ENCODE measurements at regions not wholly inside any gene's neighbourhood (a gene's known extent, or its start where the extent isn't known, plus 50 kb on each side); places are given as distances from the start of the nearest gene placed in this dataset.

DNA sequence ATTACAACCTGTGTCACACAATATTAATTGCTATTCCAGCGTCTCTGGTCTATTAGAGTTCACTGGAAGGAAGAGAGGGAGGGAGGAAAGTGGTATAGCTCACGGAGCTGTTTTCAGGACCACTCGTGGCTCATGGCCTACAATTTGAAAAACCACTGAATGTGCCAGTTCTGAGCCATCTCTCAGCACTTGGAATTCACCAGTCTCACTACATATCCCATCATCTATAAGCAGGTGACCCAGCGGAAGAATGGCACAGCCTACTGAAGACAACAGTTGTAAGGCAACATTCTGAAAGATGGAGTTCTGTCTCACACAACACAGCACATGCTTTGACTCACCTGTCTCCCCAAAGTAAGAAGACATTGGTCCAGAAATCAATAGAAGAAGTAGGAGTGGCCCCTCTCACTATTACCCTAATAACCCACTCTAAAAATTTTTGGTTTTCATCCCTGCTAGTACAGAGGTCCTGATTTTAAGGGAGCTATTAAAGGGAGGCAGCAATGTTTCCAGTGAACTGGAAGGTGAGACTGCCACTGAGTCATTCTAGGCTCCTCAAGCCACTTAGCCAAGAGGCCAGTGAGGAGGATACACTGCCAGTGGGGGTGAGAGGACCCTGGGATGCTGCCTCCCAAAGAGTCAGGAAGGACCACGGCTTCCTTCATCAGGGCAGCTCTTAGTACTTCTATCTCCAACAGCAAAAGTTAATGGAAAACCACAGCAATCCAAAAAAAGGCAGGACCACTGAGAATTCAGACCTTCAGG lies 50.0 kb upstream of the DOCK9 start:
- Histone ChIP-seq H3K27ac (ENCODE audit: insufficient read depth, low read length, poor library complexity, severe bottlenecking) (no peak overlapping the region), H3K4me1 (ENCODE audit: control insufficient read depth, insufficient read depth, low read length, poor library complexity, severe bottlenecking) (no peaks in the 10 kb centered on the region), H3K36me3 (ENCODE audit: control insufficient read depth, insufficient read depth, low read length) (no peaks in the 10 kb centered on the region), H3K9me3 (ENCODE audit: control insufficient read depth in 2 of 2, low read length in 2 of 2) (peaks cover 0 to 4% of the 10 kb centered on the region in 2 experiments), H3K4me3 (ENCODE audit: low read depth, low read length) (no peak overlapping the region), H3K27me3 (ENCODE audit: control insufficient read depth, insufficient read depth, low read length) (no peaks in the 10 kb centered on the region)
- DNase-seq (no peak), ATAC-seq (ENCODE audit: low read depth in 2 of 2) (no peak)
- Mint-ChIP-seq H3K4me1 (peaks cover 19 to 65% (median 45%) of the 10 kb centered on the region in 4 donors), H3K27me3 (no peaks in the 10 kb centered on the region), H3K36me3 (peaks cover 7% of the 10 kb centered on the region), H3K4me3 (no peak overlapping the region), H3K27ac (peak overlapping the region in 2 of 3 donors; percentile 13 to 44), H3K9me3 (peaks cover 0 to 5% (median 0%) of the 10 kb centered on the region in 7 donors)

DNA sequence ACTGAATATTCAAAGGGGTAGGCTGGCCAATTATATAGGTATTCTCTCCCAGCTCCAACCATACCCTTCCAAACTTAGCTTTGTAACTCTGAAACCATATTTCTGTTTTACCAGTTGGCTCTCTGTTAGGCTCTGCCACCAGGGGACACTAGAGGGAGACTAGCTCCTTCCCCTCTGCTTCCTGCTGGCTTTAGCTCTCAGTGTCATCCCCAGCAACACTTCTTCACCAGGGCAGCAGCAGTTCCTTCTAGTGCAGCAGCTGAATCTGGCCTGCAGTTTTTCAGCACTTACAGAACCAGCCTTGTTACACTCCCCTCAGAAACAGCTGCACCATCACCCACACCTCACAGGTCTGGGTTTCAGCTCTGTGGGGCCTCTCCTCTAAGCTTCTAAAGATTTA lies 51.0 kb upstream of the DOCK9 start:
- DNase-seq, result peak in 2 of 3 donors; percentile 49 to 67
- peak; percentile 43 to 68 for ATAC-seq (ENCODE audit: low read depth in 2 of 2)
- Histone ChIP-seq H3K4me1 (ENCODE audit: control insufficient read depth, insufficient read depth, low read length, poor library complexity, severe bottlenecking) (no peaks in the 10 kb centered on the region), H3K4me3 (ENCODE audit: low read depth, low read length) (no peak overlapping the region), H3K27ac (ENCODE audit: insufficient read depth, low read length, poor library complexity, severe bottlenecking) (no peak overlapping the region), H3K9me3 (ENCODE audit: control insufficient read depth in 2 of 2, low read length in 2 of 2) (peaks cover 0 to 4% of the 10 kb centered on the region in 2 experiments), H3K36me3 (ENCODE audit: control insufficient read depth, insufficient read depth, low read length) (no peaks in the 10 kb centered on the region), H3K27me3 (ENCODE audit: control insufficient read depth, insufficient read depth, low read length) (no peaks in the 10 kb centered on the region)
- H3K36me3 Mint-ChIP-seq, result peaks cover 7% of the 10 kb centered on the region
- H3K27me3 Mint-ChIP-seq, result no peaks in the 10 kb centered on the region
- H3K27ac Mint-ChIP-seq, result peak overlapping the region in 2 of 3 donors; percentile 13 to 51
- peak overlapping the region in 1 of 4 donors; percentile 53 for H3K4me3 Mint-ChIP-seq
- H3K4me1 Mint-ChIP-seq, result peaks cover 19 to 68% (median 47%) of the 10 kb centered on the region in 4 donors
- peaks cover 0 to 5% (median 1%) of the 10 kb centered on the region in 7 donors for H3K9me3 Mint-ChIP-seq

- peak overlapping the region in 1 of 3 donors; percentile 61 for H3K27ac Mint-ChIP-seq
- peaks cover 0 to 4% of the 10 kb centered on the region in 2 experiments for H3K9me3 ChIP-seq (ENCODE audit: control insufficient read depth in 2 of 2, low read length in 2 of 2)
- H3K4me1 Mint-ChIP-seq, result peaks cover 19 to 66% (median 47%) of the 10 kb centered on the region in 4 donors
- DNase-seq (no peak), ATAC-seq (ENCODE audit: low read depth in 2 of 2) (no peak)
- H3K36me3 ChIP-seq (ENCODE audit: control insufficient read depth, insufficient read depth, low read length), result no peaks in the 10 kb centered on the region
- H3K27me3 ChIP-seq (ENCODE audit: control insufficient read depth, insufficient read depth, low read length), result no peaks in the 10 kb centered on the region
- H3K4me1 ChIP-seq (ENCODE audit: control insufficient read depth, insufficient read depth, low read length, poor library complexity, severe bottlenecking), result no peaks in the 10 kb centered on the region
- H3K9me3 Mint-ChIP-seq, result peaks cover 0 to 5% (median 1%) of the 10 kb centered on the region in 7 donors
- no peak overlapping the region for H3K4me3 ChIP-seq (ENCODE audit: low read depth, low read length)
- H3K27ac ChIP-seq (ENCODE audit: insufficient read depth, low read length, poor library complexity, severe bottlenecking), result no peak overlapping the region
- H3K4me3 Mint-ChIP-seq, result no peak overlapping the region
- peaks cover 7% of the 10 kb centered on the region for H3K36me3 Mint-ChIP-seq
- H3K27me3 Mint-ChIP-seq, result no peaks in the 10 kb centered on the region
Observed at GRCh38 chr13:99029576-99029975, 51.7 kb upstream of the DOCK9 start.

DNA sequence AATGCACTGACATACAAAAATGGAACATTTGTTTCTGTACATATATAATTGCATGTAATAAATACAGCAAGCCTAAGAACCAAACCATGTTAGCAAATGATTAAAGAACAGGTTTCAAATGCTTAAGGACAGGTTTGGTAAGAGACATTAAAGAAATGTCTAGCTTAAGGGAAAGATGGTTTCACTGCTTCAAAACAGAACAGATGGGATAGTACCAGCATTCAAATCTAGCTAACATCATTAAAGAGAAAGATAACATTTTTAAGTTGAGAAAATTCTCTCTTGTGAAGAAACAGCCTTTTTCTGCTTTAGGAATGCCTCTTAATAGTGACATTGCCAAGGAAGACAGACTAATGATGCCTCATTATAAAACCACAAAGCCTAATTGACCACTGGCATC lies 52.5 kb upstream of the DOCK9 start:
- Mint-ChIP-seq H3K4me3 (no peak overlapping the region), H3K27ac (peak overlapping the region in 2 of 3 donors; percentile 32 to 61), H3K27me3 (no peaks in the 10 kb centered on the region), H3K9me3 (peaks cover 0 to 5% (median 1%) of the 10 kb centered on the region in 7 donors), H3K4me1 (peaks cover 19 to 60% (median 41%) of the 10 kb centered on the region in 4 donors), H3K36me3 (peaks cover 7% of the 10 kb centered on the region)
- no peak for ATAC-seq (ENCODE audit: low read depth in 2 of 2)
- peaks cover 1% of the 10 kb centered on the region for H3K36me3 ChIP-seq (ENCODE audit: control insufficient read depth, insufficient read depth, low read length)
- no peak overlapping the region for H3K4me3 ChIP-seq (ENCODE audit: low read depth, low read length)
- H3K27me3 ChIP-seq (ENCODE audit: control insufficient read depth, insufficient read depth, low read length), result no peaks in the 10 kb centered on the region
- no peak overlapping the region for H3K27ac ChIP-seq (ENCODE audit: insufficient read depth, low read length, poor library complexity, severe bottlenecking)
- H3K4me1 ChIP-seq (ENCODE audit: control insufficient read depth, insufficient read depth, low read length, poor library complexity, severe bottlenecking), result no peaks in the 10 kb centered on the region
- DNase-seq, result no peak
- H3K9me3 ChIP-seq (ENCODE audit: control insufficient read depth in 2 of 2, low read length in 2 of 2), result peaks cover 0 to 4% of the 10 kb centered on the region in 2 experiments

DNA sequence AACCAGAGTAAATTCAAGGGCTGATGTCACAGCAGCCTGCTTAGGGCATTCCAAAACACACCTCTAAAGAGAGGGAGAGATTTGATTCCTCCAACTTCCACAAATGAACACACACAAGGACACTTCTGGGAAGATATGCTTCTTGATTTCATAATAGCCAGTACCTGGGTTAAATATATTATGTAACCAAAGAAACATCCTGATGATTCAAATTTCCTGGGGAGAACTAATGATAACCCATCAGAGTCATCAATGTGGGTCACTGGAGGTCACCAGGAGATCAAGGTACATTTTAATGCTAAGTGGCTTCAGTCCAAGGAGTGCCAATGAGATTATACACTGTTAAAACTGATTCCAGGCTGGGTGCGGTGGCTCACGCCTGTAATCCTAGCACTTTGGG lies 54.0 kb upstream of the DOCK9 start:
- Histone ChIP-seq H3K36me3 (ENCODE audit: control insufficient read depth, insufficient read depth, low read length) (peaks cover 2% of the 10 kb centered on the region), H3K27me3 (ENCODE audit: control insufficient read depth, insufficient read depth, low read length) (no peaks in the 10 kb centered on the region), H3K27ac (ENCODE audit: insufficient read depth, low read length, poor library complexity, severe bottlenecking) (no peak overlapping the region), H3K9me3 (ENCODE audit: control insufficient read depth in 2 of 2, low read length in 2 of 2) (peaks cover 0 to 4% of the 10 kb centered on the region in 2 experiments), H3K4me1 (ENCODE audit: control insufficient read depth, insufficient read depth, low read length, poor library complexity, severe bottlenecking) (no peaks in the 10 kb centered on the region), H3K4me3 (ENCODE audit: low read depth, low read length) (no peak overlapping the region)
- H3K27me3 Mint-ChIP-seq, result no peaks in the 10 kb centered on the region
- H3K36me3 Mint-ChIP-seq, result peaks cover 10% of the 10 kb centered on the region
- peaks cover 0 to 6% (median 1%) of the 10 kb centered on the region in 7 donors for H3K9me3 Mint-ChIP-seq
- no peak for DNase-seq
- no peak overlapping the region for H3K4me3 Mint-ChIP-seq
- peak overlapping the region in 1 of 3 donors; percentile 39 for H3K27ac Mint-ChIP-seq
- peaks cover 19 to 48% (median 27%) of the 10 kb centered on the region in 4 donors for H3K4me1 Mint-ChIP-seq
- ATAC-seq (ENCODE audit: low read depth in 2 of 2), result no peak

GRCh38 chr13:99033814-99034213 lies 56.0 kb upstream of the DOCK9 start:
- no peaks in the 10 kb centered on the region for H3K27me3 ChIP-seq (ENCODE audit: control insufficient read depth, insufficient read depth, low read length)
- Mint-ChIP-seq H3K27ac (peak overlapping the region in 2 of 3 donors; percentile 52 to 83), H3K9me3 (peaks cover 0 to 6% (median 1%) of the 10 kb centered on the region in 7 donors), H3K4me1 (peaks cover 7 to 34% (median 23%) of the 10 kb centered on the region in 4 donors), H3K27me3 (no peaks in the 10 kb centered on the region), H3K36me3 (peaks cover 3% of the 10 kb centered on the region), H3K4me3 (no peak overlapping the region)
- no peak overlapping the region for H3K4me3 ChIP-seq (ENCODE audit: low read depth, low read length)
- H3K4me1 ChIP-seq (ENCODE audit: control insufficient read depth, insufficient read depth, low read length, poor library complexity, severe bottlenecking), result no peaks in the 10 kb centered on the region
- H3K27ac ChIP-seq (ENCODE audit: insufficient read depth, low read length, poor library complexity, severe bottlenecking), result no peak overlapping the region
- ATAC-seq (ENCODE audit: low read depth in 2 of 2) (no peak), DNase-seq (peak in 2 of 3 donors; percentile 33)
- peaks cover 2% of the 10 kb centered on the region for H3K36me3 ChIP-seq (ENCODE audit: control insufficient read depth, insufficient read depth, low read length)
- peaks cover 0 to 3% of the 10 kb centered on the region in 2 experiments for H3K9me3 ChIP-seq (ENCODE audit: control insufficient read depth in 2 of 2, low read length in 2 of 2)

DNA sequence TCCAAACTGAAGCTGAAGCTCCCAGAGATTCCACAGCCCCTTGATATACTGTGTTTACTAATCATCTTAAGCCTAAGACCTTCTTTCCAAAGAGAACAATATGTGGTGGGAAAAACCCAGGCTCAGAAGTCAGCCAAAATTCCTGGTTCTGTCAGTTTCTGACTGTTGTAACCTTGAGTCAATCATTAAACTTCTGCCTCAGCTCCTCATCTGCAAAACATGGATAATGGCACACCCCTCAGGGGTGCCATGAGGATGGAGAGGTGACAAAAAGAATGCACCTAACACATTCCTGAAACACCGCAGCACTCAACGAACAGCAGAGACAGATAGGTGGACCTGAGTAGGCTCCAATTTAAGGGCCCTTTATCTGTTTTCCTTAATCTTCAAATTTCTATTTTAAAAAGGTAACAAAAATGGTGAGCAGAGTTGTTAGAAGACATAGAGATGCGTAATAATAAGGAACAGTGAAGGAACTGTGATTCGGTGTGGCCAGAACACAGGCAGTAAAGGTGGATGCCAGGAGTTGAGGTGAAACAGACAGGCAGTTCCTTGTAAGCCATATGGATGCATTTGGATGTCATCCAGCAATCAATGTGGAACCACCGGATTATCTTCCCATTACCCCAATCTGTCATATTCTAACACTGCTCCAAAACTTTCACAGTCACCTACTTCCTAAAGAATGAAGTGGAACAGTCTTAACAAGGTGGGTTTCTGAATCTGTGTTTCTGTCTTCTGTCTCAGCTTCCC lies 56.6 kb upstream of the DOCK9 start:
- no peaks in the 10 kb centered on the region for H3K9me3 ChIP-seq (ENCODE audit: control insufficient read depth in 2 of 2, low read length in 2 of 2)
- H3K36me3 ChIP-seq (ENCODE audit: control insufficient read depth, insufficient read depth, low read length), result peaks cover 2% of the 10 kb centered on the region
- Mint-ChIP-seq H3K4me1 (peaks cover 6 to 29% (median 23%) of the 10 kb centered on the region in 4 donors), H3K27ac (peak overlapping the region in 2 of 3 donors; percentile 52 to 83), H3K4me3 (no peak overlapping the region), H3K9me3 (peaks cover 0 to 3% (median 0%) of the 10 kb centered on the region in 7 donors), H3K36me3 (peaks cover 3% of the 10 kb centered on the region), H3K27me3 (no peaks in the 10 kb centered on the region)
- DNase-seq, result no peak
- H3K27me3 ChIP-seq (ENCODE audit: control insufficient read depth, insufficient read depth, low read length), result no peaks in the 10 kb centered on the region
- ATAC-seq (ENCODE audit: low read depth in 2 of 2), result no peak
- H3K4me3 ChIP-seq (ENCODE audit: low read depth, low read length), result no peak overlapping the region
- no peaks in the 10 kb centered on the region for H3K4me1 ChIP-seq (ENCODE audit: control insufficient read depth, insufficient read depth, low read length, poor library complexity, severe bottlenecking)
- no peak overlapping the region for H3K27ac ChIP-seq (ENCODE audit: insufficient read depth, low read length, poor library complexity, severe bottlenecking)

Data from CD4-positive, CD25-positive, alpha-beta regulatory T cell (primary cell).